ENCODE measurements at regions not wholly inside any gene's neighbourhood (a gene's known extent, or its start where the extent isn't known, plus 50 kb on each side); places are given as distances from the start of the nearest gene placed in this dataset.

GRCh38 chr14:101395779-101396178, 165.5 kb upstream of the DIO3 start:
- H3K27ac ChIP-seq: no peak overlapping the region
- ChIA-PET CTCF (interaction anchor here (0.5 kb wide), 1 partner anchor 45 kb away, joined by 3 read pairs; no protein-coding TSS in a partner anchor), POLR2A (ENCODE audit: low non-redundant PET) (no interaction called here)
- TF ChIP-seq CTCF (conservative IDR thresholded peaks at IDR 0.05; ENCODE audit: low read depth): no peak
- no peak for DNase-seq (ENCODE audit: low spot score)

GRCh38 chr14:101397206-101397605, 164.1 kb upstream of the DIO3 start:
- no peak for TF ChIP-seq CTCF (conservative IDR thresholded peaks at IDR 0.05; ENCODE audit: low read depth)
- no peak overlapping the region for H3K27ac ChIP-seq
- POLR2A ChIA-PET (ENCODE audit: low non-redundant PET): no interaction called here
- CTCF ChIA-PET: no interaction called here
- no peak for DNase-seq (ENCODE audit: low spot score)

DNA sequence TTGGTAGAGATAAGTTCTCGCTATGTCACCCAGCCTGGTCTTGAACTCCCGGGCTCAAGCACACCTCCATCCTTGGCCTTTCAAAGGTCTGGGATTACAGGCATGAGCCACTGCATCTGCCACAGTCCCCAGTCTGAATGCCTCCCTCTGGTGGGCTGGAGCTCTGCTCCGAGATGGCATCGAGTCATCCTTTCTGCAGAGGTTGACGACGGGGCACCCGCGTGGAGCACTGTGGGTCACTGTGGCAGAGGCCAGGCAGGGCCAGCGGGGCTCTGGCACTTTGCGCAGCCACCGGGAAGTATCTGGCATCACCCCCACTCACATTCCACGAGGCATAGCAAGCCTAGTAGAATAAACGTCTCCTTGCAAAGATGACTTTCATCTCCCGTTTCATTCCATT, 163.3 kb upstream of the DIO3 start:
- ChIA-PET CTCF (no interaction called here), POLR2A (ENCODE audit: low non-redundant PET) (no interaction called here)
- TF ChIP-seq CTCF (conservative IDR thresholded peaks at IDR 0.05; ENCODE audit: low read depth): no peak
- H3K27ac ChIP-seq: no peak overlapping the region
- DNase-seq (ENCODE audit: low spot score): no peak

- ChIA-PET CTCF (no interaction called here), POLR2A (ENCODE audit: low non-redundant PET) (no interaction called here)
- no peak overlapping the region for H3K27ac ChIP-seq
- no peak for DNase-seq (ENCODE audit: low spot score)
- TF ChIP-seq CTCF (conservative IDR thresholded peaks at IDR 0.05; ENCODE audit: low read depth): no peak
Measured at GRCh38 chr14:101399737-101400517, 161.4 kb upstream of the DIO3 start.

- DNase-seq (ENCODE audit: low spot score): no peak
- CTCF ChIA-PET: no interaction called here
- POLR2A ChIA-PET (ENCODE audit: low non-redundant PET): no interaction called here
- no peak for TF ChIP-seq CTCF (conservative IDR thresholded peaks at IDR 0.05; ENCODE audit: low read depth)
- no peak overlapping the region for H3K27ac ChIP-seq
Measured at GRCh38 chr14:101400830-101401229, 160.5 kb upstream of the DIO3 start.

GRCh38 chr14:101402936-101403660, 158.2 kb upstream of the DIO3 start:
- POLR2A ChIA-PET (ENCODE audit: low non-redundant PET): no interaction called here
- no peak overlapping the region for H3K27ac ChIP-seq
- CTCF ChIA-PET: interaction anchor here (0.6 kb wide), 2 partner anchors 17 to 1019 kb away, joined by 3 to 5 read pairs; no protein-coding TSS in a partner anchor
- no peak for TF ChIP-seq CTCF (conservative IDR thresholded peaks at IDR 0.05; ENCODE audit: low read depth)
- DNase-seq (ENCODE audit: low spot score): no peak

Data from RWPE1 (cell line).